ENCODE measurements at regions not wholly inside any gene's neighbourhood (a gene's known extent, or its start where the extent isn't known, plus 50 kb on each side); places are given as distances from the start of the nearest gene placed in this dataset.

DNA sequence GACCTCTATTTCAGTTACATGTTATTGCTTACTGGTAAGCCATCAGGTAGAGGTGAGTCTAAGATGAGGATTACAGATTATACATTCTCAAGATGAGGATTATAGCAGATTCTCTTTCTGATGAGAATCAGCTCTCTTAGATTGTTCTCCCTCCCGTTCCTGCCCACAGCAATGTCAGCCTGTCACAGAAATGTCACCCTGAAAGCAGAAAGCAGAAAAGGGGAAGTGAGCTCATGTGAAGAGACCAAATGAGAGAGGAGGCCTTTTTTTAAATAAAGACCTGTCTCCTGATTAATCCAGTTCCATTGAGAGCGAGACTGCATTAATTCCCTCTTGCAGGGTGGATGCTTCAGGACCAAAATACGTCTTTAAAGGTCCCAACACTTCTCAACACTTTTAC, 445.6 kb downstream of the KCTD12 start:
- no peak for TF ChIP-seq CTCF (IDR thresholded peaks at IDR 0.05)
- no peak for TF ChIP-seq POLR2A (IDR thresholded peaks at IDR 0.05)
- TF ChIP-seq EP300 (IDR thresholded peaks at IDR 0.05): no peak

Measured in ovary (tissue), 3 donors.